GM12891 (cell line): ENCODE measurements at regions not wholly inside any gene's neighbourhood (a gene's known extent, or its start where the extent isn't known, plus 50 kb on each side); places are given as distances from the start of the nearest gene placed in this dataset.

Experiments used
- POLR2A ChIP-seq: IDR thresholded peaks from 2 replicates; pipeline ENCODE4 v1.6.1; 2011; ENCODE audit warnings: low read depth, low read length, control low read depth
- TAF1 ChIP-seq: IDR thresholded peaks from 2 replicates; pipeline ENCODE4 v1.6.1; 2011; ENCODE audit warnings: low read depth, low read length, control low read depth

DNA sequence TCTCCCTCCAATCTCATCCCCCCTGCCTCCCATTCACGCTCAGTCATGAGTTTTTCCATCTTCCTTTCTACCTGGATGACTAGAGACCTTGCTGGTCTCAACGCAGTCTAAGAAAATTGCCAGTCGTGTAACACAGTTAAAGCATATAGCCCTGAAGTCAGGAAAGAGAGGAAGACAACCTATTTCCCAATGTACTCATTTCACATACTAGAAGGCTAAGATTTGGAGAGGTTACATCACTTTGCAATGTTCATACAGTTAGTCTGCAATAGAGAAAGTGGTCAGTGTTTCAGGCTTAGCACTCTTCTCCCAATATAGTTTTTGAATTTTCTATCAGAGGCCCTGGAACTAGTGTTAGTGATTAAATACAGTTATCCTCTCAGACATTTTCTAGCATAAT, 278.6 kb downstream of the EDEM1 start:
- no peak for TF ChIP-seq TAF1
- TF ChIP-seq POLR2A: no peak
